ENCODE measurements at regions not wholly inside any gene's neighbourhood (a gene's known extent, or its start where the extent isn't known, plus 50 kb on each side); places are given as distances from the start of the nearest gene placed in this dataset.

GRCh38 chr6:3530515-3530914, 73.7 kb upstream of the SLC22A23 start:
- TF ChIP-seq CTCF (IDR thresholded peaks at IDR 0.05) (no peak), POLR2AphosphoS5 (IDR thresholded peaks at IDR 0.05) (no peak), EP300 (IDR thresholded peaks at IDR 0.05) (no peak)
